ENCODE measurements at regions not wholly inside any gene's neighbourhood (a gene's known extent, or its start where the extent isn't known, plus 50 kb on each side); places are given as distances from the start of the nearest gene placed in this dataset.

- FAIRE-seq = no peak
Observed at GRCh38 chr5:88401228-88401627, 132.6 kb upstream of the TMEM161B start.

DNA sequence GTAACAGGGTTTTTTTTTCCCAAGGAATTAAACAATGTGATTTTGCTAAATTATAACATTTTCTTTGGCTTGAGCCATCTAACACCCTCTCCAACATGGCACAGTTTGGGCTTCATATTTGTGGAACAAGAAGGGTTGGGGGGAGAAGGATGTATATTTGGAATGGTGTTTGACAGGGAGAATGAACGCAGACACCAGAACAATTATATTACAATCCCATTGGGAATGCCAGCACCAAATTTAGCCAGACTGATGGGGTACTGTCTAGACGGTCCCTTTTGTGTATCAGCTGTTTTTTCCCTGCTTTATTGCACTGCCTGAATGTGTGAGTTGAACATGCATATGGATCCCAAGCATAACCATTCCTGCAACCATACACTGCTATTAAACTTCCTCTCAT lies 130.9 kb upstream of the TMEM161B start:
- ChIA-PET POLR2A (no interaction called here), CTCF (no interaction called here), SMC1A (ENCODE audit: uncharacterized antibody, unreplicated experiment) (no interaction called here), RAD21 (ENCODE audit: unreplicated experiment) (no interaction called here)
- TF ChIP-seq CREB1 (IDR thresholded peaks at IDR 0.05; ENCODE audit: low read depth) (no peak), SP1 (IDR thresholded peaks at IDR 0.05; ENCODE audit: low read depth, low read length) (no peak), IRF4 (IDR thresholded peaks at IDR 0.05; ENCODE audit: low read depth, low read length) (no peak), GATAD2B (conservative IDR thresholded peaks at IDR 0.05; ENCODE audit: low read depth) (no peak), CHD1 (IDR thresholded peaks at IDR 0.05; ENCODE audit: low read depth, low read length) (no peak), SMAD5 (IDR thresholded peaks at IDR 0.05; ENCODE audit: low read depth) (no peak), HDAC6 (IDR thresholded peaks at IDR 0.05; ENCODE audit: unreplicated experiment) (no peak), ATF7 (IDR thresholded peaks at IDR 0.05; ENCODE audit: low read depth) (no peak), USF2 (IDR thresholded peaks at IDR 0.05; ENCODE audit: borderline replicate concordance, low read depth, low read length) (no peak), ETV6 (conservative IDR thresholded peaks at IDR 0.05 in 1 of 2, IDR thresholded peaks at IDR 0.05 in 1 of 2; ENCODE audit: borderline replicate concordance in 1 of 2, low read depth in 1 of 2) (no peak), NFYA (IDR thresholded peaks at IDR 0.05; ENCODE audit: borderline replicate concordance, low read depth, low read length) (no peak)
- TF ChIP-seq, protein P1, sequence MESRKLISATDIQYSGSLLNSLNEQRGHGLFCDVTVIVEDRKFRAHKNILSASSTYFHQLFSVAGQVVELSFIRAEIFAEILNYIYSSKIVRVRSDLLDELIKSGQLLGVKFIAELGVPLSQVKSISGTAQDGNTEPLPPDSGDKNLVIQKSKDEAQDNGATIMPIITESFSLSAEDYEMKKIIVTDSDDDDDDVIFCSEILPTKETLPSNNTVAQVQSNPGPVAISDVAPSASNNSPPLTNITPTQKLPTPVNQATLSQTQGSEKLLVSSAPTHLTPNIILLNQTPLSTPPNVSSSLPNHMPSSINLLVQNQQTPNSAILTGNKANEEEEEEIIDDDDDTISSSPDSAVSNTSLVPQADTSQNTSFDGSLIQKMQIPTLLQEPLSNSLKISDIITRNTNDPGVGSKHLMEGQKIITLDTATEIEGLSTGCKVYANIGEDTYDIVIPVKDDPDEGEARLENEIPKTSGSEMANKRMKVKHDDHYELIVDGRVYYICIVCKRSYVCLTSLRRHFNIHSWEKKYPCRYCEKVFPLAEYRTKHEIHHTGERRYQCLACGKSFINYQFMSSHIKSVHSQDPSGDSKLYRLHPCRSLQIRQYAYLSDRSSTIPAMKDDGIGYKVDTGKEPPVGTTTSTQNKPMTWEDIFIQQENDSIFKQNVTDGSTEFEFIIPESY (IDR thresholded peaks at IDR 0.05) = no peak
- no TSS peak for BruUV-seq (replicated peaks)
- intact Hi-C loops (cut with micrococcal nuclease; ENCODE audit: unreplicated experiment) (no loop called here), in situ Hi-C loops (cut with MboI) (no loop called here)
- Histone ChIP-seq H3K36me3 (ENCODE audit: control insufficient read depth in 2 of 2, insufficient read depth in 2 of 2, low read length in 1 of 2) (no peaks in the 10 kb centered on the region), H3K4me3 (no peak overlapping the region), H3K27ac (ENCODE audit: control insufficient read depth, insufficient read depth) (no peak overlapping the region), H3K9ac (ENCODE audit: control insufficient read depth, insufficient read depth, low read length) (no peak overlapping the region), H3K9me3 (replicated peaks; ENCODE audit: control insufficient read depth, insufficient read depth, low read length) (no peaks in the 10 kb centered on the region), H4K20me1 (ENCODE audit: control insufficient read depth, insufficient read depth) (no peaks in the 10 kb centered on the region), H2AFZ (ENCODE audit: control insufficient read depth, low read depth, low read length) (no peak overlapping the region), H3K4me2 (ENCODE audit: control insufficient read depth, insufficient read depth) (no peak overlapping the region), H3K27me3 (replicated peaks in 1 of 2; ENCODE audit: control insufficient read depth in 2 of 2, insufficient read depth in 2 of 2, low read length in 1 of 2) (no peaks in the 10 kb centered on the region), H3K79me2 (ENCODE audit: control insufficient read depth, insufficient read depth, low read length) (no peaks in the 10 kb centered on the region), H3K4me1 (ENCODE audit: control insufficient read depth, insufficient read depth, low read length) (no peaks in the 10 kb centered on the region)
- no peak for DNase-seq (ENCODE audit: low read depth, low spot score)
- FAIRE-seq = no peak
- WGBS (ENCODE audit: insufficient coverage, insufficient replicate concordance, low lambda C conversion rate, missing lambda C conversion rate) = 0% methylated on average over 2 of the region's 2 CpGs
- ATAC-seq = no peak

More at GRCh38 chr5:88401228-88401627, 132.6 kb upstream of the TMEM161B start:
- intact Hi-C loops (cut with micrococcal nuclease; ENCODE audit: unreplicated experiment) (no loop called here), in situ Hi-C loops (cut with MboI) (no loop called here)
- TF ChIP-seq ZNF24 (IDR thresholded peaks at IDR 0.05) (no peak), STAT1 (conservative IDR thresholded peaks at IDR 0.05) (no peak), IRF4 (IDR thresholded peaks at IDR 0.05; ENCODE audit: low read depth, low read length) (no peak), CREM (IDR thresholded peaks at IDR 0.05; ENCODE audit: low read depth) (no peak), GATAD2B (conservative IDR thresholded peaks at IDR 0.05; ENCODE audit: low read depth) (no peak), EED (IDR thresholded peaks at IDR 0.05; ENCODE audit: low read depth) (no peak), MYC (IDR thresholded peaks at IDR 0.05; ENCODE audit: insufficient read depth, insufficient read length, insufficient replicate concordance, low read length, severe bottlenecking) (no peak), SMC3 (IDR thresholded peaks at IDR 0.05; ENCODE audit: borderline replicate concordance, low read length) (no peak), RCOR1 (conservative IDR thresholded peaks at IDR 0.05; ENCODE audit: low read depth, low read length) (no peak), KLF5 (IDR thresholded peaks at IDR 0.05; ENCODE audit: partially characterized antibody) (no peak)
- Histone ChIP-seq H3K9me3 (replicated peaks; ENCODE audit: control insufficient read depth, insufficient read depth, low read length) (no peaks in the 10 kb centered on the region), H3K4me2 (ENCODE audit: control insufficient read depth, insufficient read depth) (no peak overlapping the region), H3K9ac (ENCODE audit: control insufficient read depth, insufficient read depth, low read length) (no peak overlapping the region), H3K27ac (ENCODE audit: control insufficient read depth, insufficient read depth) (no peak overlapping the region), H3K36me3 (ENCODE audit: control insufficient read depth in 2 of 2, insufficient read depth in 2 of 2, low read length in 1 of 2) (no peaks in the 10 kb centered on the region), H3K79me2 (ENCODE audit: control insufficient read depth, insufficient read depth, low read length) (no peaks in the 10 kb centered on the region), H3K4me1 (ENCODE audit: control insufficient read depth, insufficient read depth, low read length) (no peaks in the 10 kb centered on the region), H3K27me3 (replicated peaks in 1 of 2; ENCODE audit: control insufficient read depth in 2 of 2, insufficient read depth in 2 of 2, low read length in 1 of 2) (no peaks in the 10 kb centered on the region), H4K20me1 (ENCODE audit: control insufficient read depth, insufficient read depth) (no peaks in the 10 kb centered on the region), H2AFZ (ENCODE audit: control insufficient read depth, low read depth, low read length) (no peak overlapping the region), H3K4me3 (no peak overlapping the region)
- ChIA-PET POLR2A (no interaction called here), RAD21 (ENCODE audit: unreplicated experiment) (no interaction called here), SMC1A (ENCODE audit: uncharacterized antibody, unreplicated experiment) (interaction anchor here (0.9 to 1.1 kb wide), 2 partner anchors 15 to 664 kb away, joined by 3 to 4 read pairs; no protein-coding TSS in a partner anchor), CTCF (no interaction called here)
- ATAC-seq = no peak
- no peak for DNase-seq (ENCODE audit: low read depth, low spot score)
- BruUV-seq (replicated peaks) = no TSS peak

All from GM12878 (cell line).